GM18519 (cell line): ENCODE measurements at regions not wholly inside any gene's neighbourhood (a gene's known extent, or its start where the extent isn't known, plus 50 kb on each side); places are given as distances from the start of the nearest gene placed in this dataset.
"Not testable (repeated sequence)": the region's sequence is repeated elsewhere in the genome, so short reads cannot be mapped to it uniquely, and the experiment has no call there.

ENCODE experiments used
- ATAC-seq: cut with Tn5 transposase; IDR thresholded peaks from one replicate; pipeline ENCODE4 v1.9.1; 2021; ENCODE audit warnings: mild to moderate bottlenecking, moderate library complexity; ENCODE audit not compliant: unreplicated experiment, low FRiP score

GRCh38 chrX:46039526-46039925, 505.7 kb downstream of the ZNF674 start:
- ATAC-seq: no peak

- ATAC-seq: no peak
These were observed 508.7 kb downstream of the ZNF674 start for GRCh38 chrX:46036508-46036907.

- no peak for ATAC-seq
These were observed 510.4 kb downstream of the ZNF674 start for GRCh38 chrX:46034868-46035267.

GRCh38 chrX:46029777-46030176, 515.4 kb downstream of the ZNF674 start:
- ATAC-seq: no peak

- no peak for ATAC-seq
These were observed 528.9 kb downstream of the ZNF674 start for GRCh38 chrX:46016296-46016695.

- ATAC-seq: no peak
These were observed 529.6 kb downstream of the ZNF674 start for GRCh38 chrX:46015653-46016052.

- no peak for ATAC-seq
These were observed 552.7 kb downstream of the ZNF674 start for GRCh38 chrX:45992402-45993123.

GRCh38 chrX:45986971-45987370, 558.2 kb downstream of the ZNF674 start:
- ATAC-seq: no peak

GRCh38 chrX:45986081-45986480, 559.1 kb downstream of the ZNF674 start:
- no peak for ATAC-seq

GRCh38 chrX:45982958-45983727, 562.1 kb downstream of the ZNF674 start:
- ATAC-seq: not testable (repeated sequence)

GRCh38 chrX:45980726-45981125, 564.5 kb downstream of the ZNF674 start:
- no peak for ATAC-seq

- ATAC-seq: no peak
These were observed 569.6 kb downstream of the ZNF674 start for GRCh38 chrX:45975633-45976032.

GRCh38 chrX:45972636-45973035, 572.6 kb downstream of the ZNF674 start:
- ATAC-seq: no peak

- no peak for ATAC-seq
These were observed 585.7 kb downstream of the ZNF674 start for GRCh38 chrX:45959567-45959966.

- ATAC-seq: no peak
These were observed 588.9 kb downstream of the ZNF674 start for GRCh38 chrX:45956191-45956870.

- no peak for ATAC-seq
These were observed 589.6 kb downstream of the ZNF674 start for GRCh38 chrX:45955661-45956060.

- no peak for ATAC-seq
These were observed 591.2 kb downstream of the ZNF674 start for GRCh38 chrX:45954026-45954425.

GRCh38 chrX:45952030-45952429, 593.2 kb downstream of the ZNF674 start:
- ATAC-seq: no peak

- ATAC-seq: no peak
These were observed 609.8 kb downstream of the ZNF674 start for GRCh38 chrX:45935408-45935807.

GRCh38 chrX:45912316-45912715, 632.9 kb downstream of the ZNF674 start:
- no peak for ATAC-seq

GRCh38 chrX:45907786-45908185, 637.4 kb downstream of the ZNF674 start:
- ATAC-seq: no peak
